Hepatocyte (in vitro differentiated cells): ENCODE measurements at regions not wholly inside any gene's neighbourhood (a gene's known extent, or its start where the extent isn't known, plus 50 kb on each side); places are given as distances from the start of the nearest gene placed in this dataset.

Source experiments
- CTCF ChIP-seq: fragments of 200-600 bp; sonication (generic); IDR thresholded peaks from 2 replicates; pipeline ENCODE4 v1.5.1; 2016; ENCODE audit warnings: antibody characterized with exemption, mild to moderate bottlenecking; ENCODE audit not compliant: poor library complexity
- EZH2 ChIP-seq: fragments of 200-600 bp; sonication (generic); IDR thresholded peaks from 2 replicates; pipeline ENCODE4 v1.6.1; 2016; ENCODE audit warnings: antibody characterized with exemption, mild to moderate bottlenecking, borderline replicate concordance
- EZH2phosphoT487 ChIP-seq: fragments of 200-600 bp; sonication (generic); IDR thresholded peaks from one replicate; pipeline ENCODE4 v1.6.1; 2018; ENCODE audit warnings: antibody characterized with exemption, mild to moderate bottlenecking, low read depth, moderate library complexity; ENCODE audit not compliant: unreplicated experiment, severe bottlenecking

GRCh38 chr9:96071076-96071814 lies 195.8 kb downstream of the ERCC6L2 start:
- TF ChIP-seq EZH2: no peak
- TF ChIP-seq CTCF: peak; percentile 45
- no peak for TF ChIP-seq EZH2phosphoT487
